Posterior cingulate gyrus (tissue), 11 donors: ENCODE measurements at regions not wholly inside any gene's neighbourhood (a gene's known extent, or its start where the extent isn't known, plus 50 kb on each side); places are given as distances from the start of the nearest gene placed in this dataset.
A peak's percentile ranks its signal among the peaks of the same experiment; 100 is the strongest.

ENCODE experiments used
- DNase-seq, 10 donors: peaks; one replicate each; pipeline versions ENCODE4 v3.0.0 to v3.0.0-alpha.2; 2020 to 2021; ENCODE audit warnings: mixed read lengths in 3 of 10
- intact Hi-C: fragments of 100-400 bp; cut with DNase I; formaldehyde crosslinking; loops from one replicate; pipeline ENCODE4 v1.15.1; 2023

GRCh38 chr13:50369646-50370045 lies 354.4 kb downstream of the KCNRG start:
- DNase-seq: no peak
- intact Hi-C loops: no loop called here

GRCh38 chr13:50370303-50370950 lies 355.2 kb downstream of the KCNRG start:
- no peak for DNase-seq
- intact Hi-C loops: no loop called here

GRCh38 chr13:50374517-50374916 lies 359.3 kb downstream of the KCNRG start:
- no peak for DNase-seq
- intact Hi-C loops: no loop called here

GRCh38 chr13:50375792-50376191 lies 360.5 kb downstream of the KCNRG start:
- intact Hi-C loops: no loop called here
- DNase-seq: no peak

GRCh38 chr13:50376895-50377575 lies 361.8 kb downstream of the KCNRG start:
- peak in 3 of 10 donors; percentile 25 to 80 (median 33) for DNase-seq
- intact Hi-C loops: no loop called here

- intact Hi-C loops: no loop called here
- no peak for DNase-seq
Observed at GRCh38 chr13:50377726-50378270, 362.6 kb downstream of the KCNRG start.

- DNase-seq: no peak
Observed at GRCh38 chr13:50378509-50379044, 363.3 kb downstream of the KCNRG start.

GRCh38 chr13:50379584-50379983 lies 364.3 kb downstream of the KCNRG start:
- DNase-seq: no peak
- intact Hi-C loops: no loop called here

More at GRCh38 chr13:50378509-50379044, 363.3 kb downstream of the KCNRG start:
- intact Hi-C loops: no loop called here

GRCh38 chr13:50380905-50381304 lies 365.7 kb downstream of the KCNRG start:
- intact Hi-C loops: no loop called here

GRCh38 chr13:50382511-50382910 lies 367.3 kb downstream of the KCNRG start:
- DNase-seq: no peak
- intact Hi-C loops: no loop called here

More at GRCh38 chr13:50380905-50381304, 365.7 kb downstream of the KCNRG start:
- DNase-seq: no peak

GRCh38 chr13:50382951-50383350 lies 367.7 kb downstream of the KCNRG start:
- DNase-seq: no peak
- intact Hi-C loops: no loop called here

- intact Hi-C loops: no loop called here
- DNase-seq: no peak
Observed at GRCh38 chr13:50384724-50385123, 369.5 kb downstream of the KCNRG start.

GRCh38 chr13:50386541-50387050 lies 371.4 kb downstream of the KCNRG start:
- peak in 2 of 10 donors; percentile 27 to 81 for DNase-seq
- intact Hi-C loops: no loop called here

- peak in 7 of 10 donors; percentile 30 to 89 (median 45) for DNase-seq
- intact Hi-C loops: no loop called here
Observed at GRCh38 chr13:50387051-50387581, 371.9 kb downstream of the KCNRG start.

GRCh38 chr13:50388481-50388880 lies 373.2 kb downstream of the KCNRG start:
- DNase-seq: no peak
- intact Hi-C loops: no loop called here

GRCh38 chr13:50389726-50390125 lies 374.5 kb downstream of the KCNRG start:
- intact Hi-C loops: loop anchor here (10.0 kb wide), 1 partner anchor 125 kb away; no protein-coding TSS in a partner anchor
- no peak for DNase-seq

- DNase-seq: no peak
- intact Hi-C loops: loop anchor here (10.0 kb wide), 1 partner anchor 124 kb away; no protein-coding TSS in a partner anchor
Observed at GRCh38 chr13:50390503-50391248, 375.4 kb downstream of the KCNRG start.

- no peak for DNase-seq
- intact Hi-C loops: loop anchor here (10.0 kb wide), 1 partner anchor 122 kb away; no protein-coding TSS in a partner anchor
Observed at GRCh38 chr13:50392977-50393376, 377.7 kb downstream of the KCNRG start.

- peak in 3 of 10 donors; percentile 38 to 77 (median 74) for DNase-seq
- intact Hi-C loops: loop anchor here (10.0 kb wide), 1 partner anchor 121 kb away; no protein-coding TSS in a partner anchor
Observed at GRCh38 chr13:50393628-50394027, 378.4 kb downstream of the KCNRG start.

- intact Hi-C loops: loop anchor here (10.0 kb wide), 1 partner anchor 119 kb away; no protein-coding TSS in a partner anchor
- no peak for DNase-seq
Observed at GRCh38 chr13:50396001-50396400, 380.8 kb downstream of the KCNRG start.
